Esophagus mucosa (tissue), 1 donor: ENCODE measurements at regions not wholly inside any gene's neighbourhood (a gene's known extent, or its start where the extent isn't known, plus 50 kb on each side); places are given as distances from the start of the nearest gene placed in this dataset.
"Not testable (repeated sequence)": the region's sequence is repeated elsewhere in the genome, so short reads cannot be mapped to it uniquely, and the experiment has no call there.

Source experiments
- ATAC-seq: fragments of 200-7000 bp; cut with Tn5 transposase; one replicate; pipeline ENCODE4 v1.9.1; 2020
- donor health status: DM: yes; HTN: yes; CAD: no.

DNA sequence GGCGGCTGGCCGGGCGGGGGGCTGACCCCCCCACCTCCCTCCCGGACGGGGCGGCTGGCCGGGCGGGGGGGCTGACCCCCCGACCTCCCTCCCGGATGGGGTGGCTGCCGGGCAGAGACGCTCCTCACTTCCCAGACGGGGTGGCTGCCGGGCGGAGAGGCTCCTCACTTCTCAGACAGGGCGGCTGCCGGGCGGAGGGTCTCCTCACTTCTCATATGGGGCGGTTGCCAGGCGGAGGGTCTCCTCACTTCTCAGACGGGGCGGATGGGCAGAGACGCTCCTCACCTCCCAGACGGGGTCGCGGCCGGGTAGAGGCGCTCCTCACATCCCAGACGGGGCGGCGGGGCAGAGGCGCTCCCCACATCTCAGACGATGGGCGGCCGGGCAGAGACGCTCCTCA is 1025.2 kb upstream of the SEMA6A start:
- ATAC-seq, result not testable (repeated sequence)

DNA sequence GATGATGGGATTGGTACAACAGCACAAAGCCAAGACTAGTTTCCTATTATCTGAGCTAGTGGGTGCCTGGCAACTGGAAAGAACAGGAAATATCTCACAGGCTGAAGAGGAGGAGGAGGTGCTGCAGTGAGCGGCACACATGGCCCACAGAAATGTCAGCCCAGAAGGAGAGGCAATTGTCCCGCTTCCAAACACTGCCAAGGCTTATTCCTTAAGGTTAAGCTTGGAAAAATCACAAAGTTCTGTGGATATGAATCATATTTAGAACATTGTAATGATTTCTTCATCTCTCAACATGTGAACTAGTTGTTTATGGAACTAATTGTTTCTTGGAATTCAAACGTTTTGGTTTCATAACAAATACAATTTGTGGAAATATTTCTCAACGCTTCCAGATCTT is 1019.5 kb upstream of the SEMA6A start:
- peak; percentile 28 for ATAC-seq

DNA sequence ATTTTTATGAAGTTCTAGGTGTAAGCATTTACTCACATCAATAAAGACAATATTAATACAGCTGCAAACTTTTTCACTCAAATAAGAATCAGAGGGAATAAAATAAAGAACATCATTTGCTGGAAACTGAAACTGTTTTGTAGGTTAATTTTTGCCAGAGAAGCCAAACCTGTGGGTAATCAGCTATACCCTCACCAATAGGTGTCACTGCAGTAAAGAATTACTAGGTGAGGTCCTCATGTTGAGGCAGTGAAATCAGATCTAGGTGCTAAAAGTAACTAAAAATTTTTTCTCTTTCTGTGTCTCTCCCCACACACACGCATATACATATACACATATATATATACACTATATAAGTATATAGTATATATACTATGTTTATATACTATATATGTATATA is 1016.3 kb upstream of the SEMA6A start:
- no peak for ATAC-seq

DNA sequence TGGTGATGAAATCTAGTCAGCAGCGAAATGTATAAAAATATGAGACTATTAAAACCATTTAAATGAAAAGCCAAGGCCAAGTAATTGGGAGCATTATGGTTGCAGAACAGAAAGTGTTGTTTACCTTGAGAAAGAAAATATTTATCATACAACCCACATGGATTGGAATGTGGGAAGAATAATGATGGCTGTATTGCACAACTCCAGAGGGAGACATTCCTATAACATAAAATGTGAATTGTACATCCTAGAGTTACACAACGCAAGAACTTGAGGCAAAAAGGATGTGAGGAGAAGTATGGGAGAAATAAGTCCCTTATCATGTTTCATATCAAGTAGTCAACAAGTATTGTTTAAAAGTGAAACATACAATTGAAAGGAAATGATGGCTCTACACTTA is 1014.0 kb upstream of the SEMA6A start:
- ATAC-seq, result no peak

DNA sequence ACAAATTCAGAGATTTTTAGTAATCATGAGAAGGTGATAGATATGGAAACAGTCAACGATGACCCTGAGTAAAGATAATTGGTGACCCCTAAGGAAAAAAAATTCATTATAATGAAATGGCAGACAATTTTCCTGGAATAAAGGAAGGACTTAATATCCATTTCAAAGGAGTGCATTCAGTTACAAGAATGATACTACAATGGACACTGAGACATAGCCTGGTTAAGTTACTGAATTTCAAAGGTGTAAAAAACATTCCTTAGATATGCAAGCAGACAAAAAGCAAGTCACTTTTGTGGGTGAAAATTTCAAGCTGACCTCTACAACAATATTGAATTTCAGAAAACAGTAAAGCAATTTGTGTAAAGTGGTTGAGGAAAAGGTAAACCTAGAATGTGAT is 1012.5 kb upstream of the SEMA6A start:
- ATAC-seq, result no peak

DNA sequence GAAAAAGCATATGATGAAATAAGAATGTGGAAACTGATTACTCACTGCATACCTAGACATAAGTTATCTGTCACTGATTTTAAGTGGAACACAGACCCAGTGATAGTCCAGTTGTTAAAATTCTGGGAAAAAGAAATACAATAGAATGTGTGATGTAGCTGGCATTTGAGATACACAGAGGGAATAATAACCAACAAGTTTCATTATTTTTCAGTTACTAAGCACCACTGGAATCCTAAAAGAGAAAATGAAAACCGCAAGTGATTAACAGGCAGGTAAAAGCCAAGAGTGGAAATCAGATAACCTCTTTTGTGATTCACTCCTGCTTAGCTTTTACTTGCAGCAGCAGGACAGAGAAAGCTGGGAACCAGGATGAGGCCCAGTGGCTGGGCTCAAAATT is 994.0 kb upstream of the SEMA6A start:
- ATAC-seq, result no peak

DNA sequence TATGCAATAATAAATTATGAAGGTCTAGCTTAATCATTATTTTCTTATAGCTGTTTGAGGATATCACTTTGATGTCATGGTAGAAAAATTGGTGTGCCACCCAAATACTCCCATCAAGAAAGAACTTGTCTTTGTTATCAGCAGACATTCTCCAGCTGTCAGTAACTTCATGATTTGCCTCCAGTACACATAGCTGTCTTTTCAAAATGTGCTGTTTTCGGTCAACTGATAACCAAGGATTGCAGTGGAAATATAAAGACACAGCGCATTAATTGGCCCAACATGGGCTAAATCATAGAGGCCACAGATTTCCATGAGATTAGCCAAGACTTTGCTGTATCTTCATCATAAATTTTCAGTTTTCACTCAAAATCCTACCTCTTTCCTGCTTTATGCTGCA is 993.5 kb upstream of the SEMA6A start:
- no peak for ATAC-seq

DNA sequence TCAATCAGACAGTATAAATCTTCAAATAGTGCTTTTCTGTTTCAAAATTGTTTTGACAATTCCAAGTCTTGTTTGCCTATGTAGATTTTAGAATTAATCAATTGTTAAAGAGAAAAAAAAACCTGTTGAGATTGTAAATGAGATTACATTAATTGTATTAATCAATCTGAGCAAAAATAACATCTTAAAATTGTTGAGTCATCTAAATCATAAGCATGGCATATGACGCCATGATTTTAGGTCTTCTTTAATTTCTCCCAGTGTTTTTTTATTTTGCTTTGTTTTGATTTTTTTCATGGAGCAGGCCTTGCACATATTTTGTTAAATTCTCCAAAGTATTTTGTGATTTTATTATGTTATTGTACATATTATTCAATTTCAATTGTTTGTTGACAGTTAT is 988.0 kb upstream of the SEMA6A start:
- no peak for ATAC-seq

DNA sequence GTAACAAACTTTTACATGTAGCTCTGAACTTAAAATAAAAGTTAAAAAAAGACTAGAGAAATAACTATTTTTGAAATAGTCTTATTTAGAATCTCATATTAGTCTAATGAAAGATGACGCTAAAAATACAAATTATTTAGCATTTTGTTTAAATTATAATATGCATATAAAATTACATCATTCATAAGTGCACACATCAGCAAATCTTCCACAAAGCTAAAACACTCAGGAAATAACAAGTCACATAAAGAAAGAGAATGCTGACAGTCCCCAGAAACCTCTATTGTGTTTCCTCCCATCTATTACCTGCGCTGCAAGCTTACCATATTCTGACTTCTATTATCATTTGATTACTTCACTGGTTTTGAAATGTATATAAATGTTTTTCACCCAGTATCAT is 986.9 kb upstream of the SEMA6A start:
- ATAC-seq, result no peak

DNA sequence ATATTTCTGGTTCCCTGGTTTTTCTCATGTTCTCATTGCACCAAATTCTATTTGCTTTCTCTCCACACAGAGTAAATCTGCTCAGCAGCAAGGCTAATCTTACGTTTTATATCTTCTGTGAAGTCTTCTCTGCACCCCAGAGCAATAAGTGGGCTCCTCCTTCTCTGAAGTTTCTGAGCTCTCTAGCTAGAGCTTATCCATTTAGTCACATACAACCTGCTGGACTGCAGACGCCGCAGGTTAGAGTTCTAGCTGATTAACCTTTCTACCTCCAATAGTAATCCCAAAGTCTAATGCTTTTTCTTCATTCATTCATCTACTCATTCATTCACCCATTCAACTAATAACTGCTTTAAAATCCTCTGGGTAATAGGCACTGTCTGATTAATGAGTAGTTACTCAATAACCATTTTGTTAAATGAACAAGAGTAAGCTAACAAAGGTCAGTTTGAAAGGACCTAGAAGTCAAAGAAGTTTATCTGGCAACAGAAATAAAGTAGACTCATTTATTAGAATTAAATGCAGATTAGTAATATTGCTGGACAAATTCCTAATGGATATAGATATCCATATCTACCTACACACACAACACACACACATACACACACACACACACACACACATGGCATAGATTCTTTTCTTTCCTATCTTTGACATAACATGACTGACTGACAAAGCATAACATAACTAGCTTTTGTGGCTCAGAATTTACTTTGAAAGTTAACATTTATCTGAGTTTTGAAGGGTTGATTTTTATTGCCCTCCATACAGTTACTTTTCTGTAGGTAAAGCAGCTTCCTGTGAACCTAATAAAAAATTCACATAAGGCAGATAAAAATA is 984.6 kb upstream of the SEMA6A start:
- ATAC-seq, result no peak

DNA sequence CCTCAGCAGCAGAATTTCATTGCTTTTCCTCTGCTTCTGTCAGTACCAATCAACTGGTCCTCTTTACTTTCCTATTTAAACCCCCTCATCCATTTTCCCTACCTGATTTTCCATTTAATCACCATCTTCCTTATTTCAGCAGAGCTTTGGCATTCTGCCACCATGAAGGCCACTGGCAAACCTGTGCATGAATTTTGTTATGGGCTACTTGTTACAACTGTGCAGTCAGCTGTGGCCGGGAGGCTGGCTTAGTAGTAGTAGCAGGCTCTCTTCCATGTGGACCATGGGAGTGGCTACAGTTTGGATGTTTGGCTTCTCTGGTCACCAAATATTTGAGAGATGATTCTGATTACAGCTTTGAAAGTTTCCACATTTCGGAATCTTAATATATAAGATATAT is 976.6 kb upstream of the SEMA6A start:
- no peak for ATAC-seq

DNA sequence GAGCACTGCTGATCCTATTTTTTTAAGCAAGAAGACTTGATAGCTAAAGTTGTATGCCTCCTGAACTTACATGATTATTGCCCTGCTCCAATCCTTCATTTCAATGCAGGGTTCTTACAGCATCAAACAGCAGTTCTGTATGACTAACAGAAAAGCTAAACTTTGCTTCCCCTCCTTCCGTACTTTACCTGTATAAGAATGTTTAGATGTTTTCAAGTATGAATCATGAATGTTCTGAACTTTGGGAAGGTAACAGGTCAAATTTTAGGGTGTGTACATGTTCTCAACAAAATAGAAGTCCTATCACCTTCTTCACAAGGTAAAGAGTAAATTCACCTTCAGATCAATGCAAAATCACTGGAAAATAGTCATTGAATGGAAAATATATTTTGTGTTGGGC is 972.6 kb upstream of the SEMA6A start:
- ATAC-seq, result peak; percentile 72

DNA sequence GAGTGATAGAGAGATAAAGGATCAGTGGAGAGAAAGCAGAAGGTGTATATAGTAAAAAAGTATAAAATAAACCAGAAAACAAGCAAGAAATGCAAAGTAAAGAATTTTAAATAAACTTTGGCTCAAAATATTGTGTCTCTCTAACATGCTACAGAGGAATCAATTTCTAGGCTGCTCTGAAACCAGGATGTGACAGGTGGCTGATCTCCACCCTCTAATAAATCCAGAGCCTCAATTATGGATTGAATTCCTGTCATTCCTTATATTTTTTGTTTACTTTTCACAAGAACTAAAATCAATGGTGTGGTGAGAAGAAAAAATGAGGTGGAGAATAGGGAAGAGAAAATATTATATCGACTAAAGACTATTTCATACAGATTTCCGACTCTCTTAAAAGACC is 965.1 kb upstream of the SEMA6A start:
- no peak for ATAC-seq

DNA sequence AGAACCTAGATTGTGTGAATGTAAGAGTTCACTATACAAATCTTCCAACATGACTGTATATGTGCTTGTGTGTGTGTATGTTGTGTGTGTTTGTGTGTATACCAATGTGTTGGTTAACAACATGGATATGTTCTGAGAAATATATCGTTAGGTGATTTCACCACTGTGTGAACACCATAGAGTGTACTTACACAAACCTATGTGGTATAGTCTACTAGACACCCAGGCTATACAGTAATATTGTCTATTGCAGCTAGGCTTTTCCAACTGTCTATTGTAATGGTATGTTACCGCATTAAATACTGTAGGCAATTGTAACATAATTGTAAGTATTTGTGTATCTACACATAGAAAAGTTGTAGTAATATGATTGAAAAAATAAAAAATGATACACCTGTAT is 959.2 kb upstream of the SEMA6A start:
- no peak for ATAC-seq

DNA sequence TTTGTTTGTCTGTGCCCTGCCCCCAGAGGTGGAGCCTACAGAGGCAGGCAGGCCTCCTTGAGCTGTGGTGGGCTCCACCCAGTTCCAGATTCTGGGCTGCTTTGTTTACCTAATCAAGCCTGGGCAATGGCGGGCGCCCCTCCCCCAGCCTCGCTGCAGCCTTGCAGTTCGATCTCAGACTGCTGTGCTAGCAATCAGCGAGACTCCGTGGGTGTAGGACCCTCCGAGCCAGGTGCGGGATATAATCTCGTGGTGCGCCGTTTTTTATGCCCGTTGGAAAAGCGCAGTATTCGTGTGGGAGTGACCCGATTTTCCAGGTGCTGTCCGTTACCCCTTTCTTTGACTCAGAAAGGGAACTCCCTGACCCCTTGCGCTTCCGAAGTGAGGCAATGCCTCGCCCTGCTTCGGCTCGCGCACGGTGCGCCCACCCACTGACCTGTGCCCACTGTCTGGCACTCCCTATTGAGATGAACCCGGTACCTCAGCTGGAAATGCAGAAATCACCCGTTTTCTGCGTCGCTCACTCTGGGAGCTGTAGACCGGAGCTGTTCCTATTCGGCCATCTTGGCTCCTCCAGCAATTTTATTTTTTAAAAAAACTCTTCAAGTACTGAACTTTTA is 958.5 kb upstream of the SEMA6A start:
- ATAC-seq, result not testable (repeated sequence)

DNA sequence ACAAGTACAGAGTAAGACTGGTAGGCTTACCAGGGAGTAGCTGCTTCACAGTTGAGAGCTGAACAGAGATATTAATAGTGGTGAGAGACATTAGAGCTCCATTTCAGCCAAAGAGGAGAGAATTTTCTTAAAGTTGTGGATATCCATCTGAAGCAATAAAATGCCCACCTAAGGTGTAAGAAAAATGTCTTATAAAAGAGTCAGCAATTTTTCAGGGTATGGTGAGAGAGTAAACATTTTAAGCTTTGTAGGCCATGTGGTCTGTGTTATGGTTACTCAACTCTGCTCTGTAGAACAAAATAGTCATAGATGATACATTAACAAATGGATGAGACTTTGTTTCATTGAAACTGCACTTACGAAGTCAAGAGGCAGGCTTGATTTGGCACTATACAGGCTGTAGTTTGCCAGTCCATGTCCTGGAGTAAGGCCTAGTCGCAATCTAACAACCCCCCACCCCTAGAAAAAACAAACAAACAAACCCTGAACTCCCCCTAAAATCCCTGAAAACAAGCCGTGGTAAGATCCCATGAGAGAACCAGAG is 945.4 kb upstream of the SEMA6A start:
- ATAC-seq, result no peak

DNA sequence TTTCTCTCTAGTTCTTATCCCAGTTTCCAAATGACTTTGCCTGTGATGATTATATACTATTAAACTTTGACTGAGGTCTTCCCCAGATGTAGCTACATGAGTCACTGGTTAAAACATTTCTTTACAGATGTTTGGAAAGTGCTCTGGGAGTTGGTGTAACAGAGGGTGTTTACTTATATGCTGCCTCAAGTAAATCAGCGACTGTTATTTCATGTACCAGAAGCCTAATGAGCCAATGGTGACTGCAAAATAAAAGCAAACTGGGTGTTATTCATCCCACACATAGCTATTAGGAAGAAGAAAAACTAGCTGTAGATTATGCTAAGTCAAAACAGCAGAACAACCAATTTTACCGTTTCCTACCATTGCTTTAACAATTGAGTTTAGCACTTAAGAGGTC is 929.7 kb upstream of the SEMA6A start:
- no peak for ATAC-seq

DNA sequence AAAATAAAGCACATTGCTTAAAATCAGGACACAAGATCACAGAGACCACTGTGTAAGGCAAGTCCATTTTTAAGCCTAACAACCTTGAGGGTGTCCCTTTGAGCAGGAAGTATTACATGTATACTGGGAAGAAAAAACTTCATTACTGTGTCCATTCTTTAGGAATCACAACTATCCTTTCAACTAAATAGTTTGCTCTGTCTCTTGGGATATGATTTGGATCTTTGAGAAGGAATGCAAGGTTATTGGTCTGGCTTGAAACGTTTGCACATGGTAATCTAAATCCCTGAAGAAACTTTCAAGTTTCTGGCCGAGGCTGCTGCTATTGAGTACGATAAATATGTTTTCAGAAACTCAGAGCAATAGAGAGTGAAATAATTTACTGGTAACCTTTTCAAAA is 923.0 kb upstream of the SEMA6A start:
- ATAC-seq, result no peak

DNA sequence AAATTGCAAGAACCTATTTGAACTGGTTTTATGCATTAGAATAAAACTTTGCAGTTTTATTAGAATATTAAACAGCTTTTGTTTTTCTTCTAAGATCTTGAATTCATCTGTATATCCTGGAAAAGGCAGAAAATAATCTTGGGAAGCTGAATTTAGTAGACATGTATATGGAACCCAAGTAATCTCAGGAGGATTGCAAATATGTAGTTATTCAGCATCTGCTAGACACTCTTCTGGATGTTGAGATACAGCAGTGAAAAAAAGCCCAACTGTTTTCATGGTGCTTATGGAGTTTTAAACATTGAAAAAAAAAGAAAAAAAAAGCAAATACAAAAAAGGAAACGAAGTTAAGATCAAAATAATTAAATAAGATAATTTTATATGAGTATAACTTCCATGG is 922.2 kb upstream of the SEMA6A start:
- ATAC-seq, result no peak

DNA sequence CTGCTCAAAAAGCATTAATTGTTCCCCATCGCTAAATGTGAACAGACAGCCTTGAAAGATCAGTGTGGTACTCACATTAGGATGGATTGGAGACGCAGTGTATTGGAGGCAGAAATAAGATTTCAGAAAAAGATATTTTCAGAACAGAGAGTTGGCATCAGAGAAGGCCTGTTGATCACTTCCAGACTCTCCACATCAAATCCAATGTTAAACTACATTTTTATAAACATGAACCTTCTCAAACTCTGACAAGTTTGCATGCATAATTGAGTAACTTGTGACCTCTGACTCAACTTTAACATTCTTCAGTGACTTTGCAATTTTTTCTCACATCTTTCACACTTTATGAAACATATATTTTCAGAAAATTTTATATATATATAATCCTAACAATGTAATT is 919.6 kb upstream of the SEMA6A start:
- ATAC-seq, result no peak

DNA sequence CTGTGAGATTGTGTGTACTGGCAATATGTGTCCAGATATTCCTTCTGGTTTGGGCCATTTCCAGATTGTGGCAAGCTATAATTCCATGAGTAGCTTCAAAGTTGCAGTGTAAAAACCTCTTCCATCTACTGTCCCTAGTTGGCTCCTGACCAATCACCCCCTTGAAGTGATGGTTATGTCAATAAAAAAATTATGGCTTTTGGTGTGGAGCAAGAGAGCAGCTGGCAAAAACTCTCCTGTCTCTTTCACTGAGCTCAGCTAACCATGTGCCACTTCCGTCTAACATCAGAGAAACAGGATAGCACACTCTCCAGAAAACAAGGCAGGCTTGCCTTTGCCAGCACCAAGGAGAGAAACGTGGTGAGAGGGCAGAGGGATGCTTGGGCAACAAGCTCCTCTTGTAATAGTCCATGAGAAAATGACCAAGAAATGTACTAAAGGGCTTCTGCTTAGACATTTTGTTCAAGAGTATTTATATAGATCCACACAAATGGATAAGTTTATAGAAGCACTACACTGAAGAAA is 914.4 kb upstream of the SEMA6A start:
- no peak for ATAC-seq

DNA sequence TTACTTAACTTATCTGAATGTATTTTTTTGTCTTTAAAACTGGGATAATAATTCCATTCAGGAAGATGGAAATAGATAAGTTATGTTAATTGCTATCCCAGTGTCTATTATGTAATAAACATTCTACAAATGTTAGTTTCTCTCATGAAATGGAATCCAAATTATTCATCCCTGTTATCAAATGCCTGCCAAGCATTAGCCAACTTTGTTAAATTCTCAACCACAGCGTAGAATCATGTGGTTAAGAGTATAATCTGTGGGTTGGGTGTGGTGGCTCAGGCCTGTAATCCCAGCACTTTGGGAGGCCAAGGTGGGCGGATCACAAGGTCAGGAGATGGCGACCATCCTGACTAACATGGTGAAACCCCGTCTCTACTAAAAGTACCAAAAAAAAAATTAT is 912.9 kb upstream of the SEMA6A start:
- no peak for ATAC-seq

DNA sequence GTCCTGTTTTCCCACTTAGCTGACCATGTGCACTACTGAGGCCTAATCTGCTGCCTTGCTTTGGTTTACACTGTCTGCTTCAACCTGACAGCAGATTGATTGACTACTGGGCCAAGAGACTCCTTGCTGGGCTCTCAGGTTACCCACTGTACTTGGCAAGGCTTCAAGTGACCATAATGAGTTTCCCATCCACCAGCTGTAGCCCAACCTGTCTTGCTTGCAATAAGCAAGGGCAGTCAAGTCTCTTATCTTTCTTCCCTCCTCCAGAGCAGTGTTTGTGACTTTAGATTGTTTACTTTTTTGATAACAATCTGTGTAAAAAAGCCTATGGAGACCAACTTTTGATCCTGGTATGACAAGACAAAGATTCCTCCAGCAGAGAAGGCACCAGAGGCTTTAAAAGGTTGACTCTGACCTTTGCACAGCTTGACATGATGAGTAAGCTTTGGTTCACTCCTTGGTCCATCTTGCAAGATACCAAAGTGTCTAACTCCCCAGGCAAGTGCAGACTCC is 912.3 kb upstream of the SEMA6A start:
- no peak for ATAC-seq

DNA sequence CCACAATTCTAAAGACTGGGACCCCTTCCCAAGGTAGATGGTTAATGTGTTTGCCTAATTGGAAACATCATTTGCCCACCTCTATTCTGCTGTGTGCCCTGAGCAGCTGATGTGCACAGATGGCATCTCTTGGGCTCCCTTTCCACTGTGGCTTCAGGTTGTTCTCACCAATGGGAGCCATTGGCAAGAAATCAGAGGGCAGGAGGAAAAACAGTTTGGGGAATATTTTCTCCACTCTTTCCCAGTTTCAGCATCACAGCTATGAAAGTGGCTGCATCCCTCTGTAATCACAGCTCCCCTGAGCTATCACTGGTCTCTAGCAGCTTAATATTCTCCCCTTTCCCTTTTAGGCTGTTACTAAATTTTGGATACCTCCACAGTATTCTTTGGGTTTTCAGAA is 911.6 kb upstream of the SEMA6A start:
- ATAC-seq, result no peak
